NB4 (cell line): ENCODE measurements at regions not wholly inside any gene's neighbourhood (a gene's known extent, or its start where the extent isn't known, plus 50 kb on each side); places are given as distances from the start of the nearest gene placed in this dataset.

Experiments
- DNase-seq: peaks from one replicate; pipeline ENCODE4 v3.0.0; 2010; ENCODE audit warnings: low read depth
- H3K4me3 ChIP-seq: one replicate; pipeline ENCODE4 v1.5.1; 2011; ENCODE audit warnings: mild to moderate bottlenecking, low read depth, low read length, moderate library complexity
- MYC ChIP-seq: IDR thresholded peaks from 2 replicates; pipeline ENCODE4 v1.6.1; 2011; ENCODE audit warnings: low read depth, low read length
- POLR2A ChIP-seq: IDR thresholded peaks from 2 replicates; pipeline ENCODE4 v1.6.1; 2011; ENCODE audit warnings: mild to moderate bottlenecking; ENCODE audit not compliant: insufficient read length; ENCODE audit errors: extremely low read depth
- TF ChIP-seq, protein P1 (sequence below): IDR thresholded peaks from 2 replicates; pipeline ENCODE4 v1.6.1; 2011; ENCODE audit warnings: low read depth, low read length
- TF ChIP-seq, protein P2 (sequence below): IDR thresholded peaks from one replicate; pipeline ENCODE4 v1.5.1; 2012; ENCODE audit warnings: low read depth, low read length

DNA sequence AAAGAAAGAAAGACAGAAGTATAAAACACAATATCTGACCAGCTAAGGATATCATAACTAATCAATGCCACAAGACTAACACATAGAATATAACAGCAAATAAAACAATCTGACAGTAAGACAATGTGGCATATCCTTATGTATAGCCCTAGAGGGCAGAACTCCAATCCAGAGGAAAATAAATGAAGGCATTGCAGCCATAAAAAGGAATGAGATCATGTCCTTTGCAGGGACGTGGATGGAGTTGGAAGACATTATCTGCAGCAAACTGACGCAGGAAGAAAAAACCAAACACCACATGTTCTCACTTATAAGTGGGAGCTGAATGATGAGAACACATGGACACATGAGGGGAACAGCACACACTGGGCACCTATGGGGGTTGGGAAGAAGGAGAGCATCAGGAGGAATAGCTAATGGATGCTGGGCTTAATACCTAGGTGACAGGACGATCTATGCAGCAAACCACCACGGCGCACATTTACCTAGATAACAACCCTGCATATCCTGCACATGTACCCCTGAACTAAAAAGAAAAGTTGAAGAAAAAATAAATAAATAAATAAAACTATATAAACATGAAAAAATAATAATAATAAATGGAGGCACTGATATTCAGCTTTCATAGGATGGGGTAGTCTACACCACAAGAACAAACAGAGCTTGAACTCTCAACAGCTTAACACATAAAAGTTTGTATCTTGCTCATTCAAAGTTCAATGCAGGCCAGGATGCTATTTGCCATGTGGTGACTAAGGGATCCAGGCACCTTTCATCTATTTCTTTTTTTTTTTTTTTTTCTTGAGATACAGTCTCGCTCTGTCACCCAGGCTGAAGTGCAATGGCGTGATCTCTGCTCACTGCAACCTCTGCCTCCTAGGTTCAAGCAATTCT lies 66.1 kb upstream of the KAT6B start:
- TF ChIP-seq, protein P1, sequence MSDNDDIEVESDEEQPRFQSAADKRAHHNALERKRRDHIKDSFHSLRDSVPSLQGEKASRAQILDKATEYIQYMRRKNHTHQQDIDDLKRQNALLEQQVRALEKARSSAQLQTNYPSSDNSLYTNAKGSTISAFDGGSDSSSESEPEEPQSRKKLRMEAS = no peak
- TF ChIP-seq MYC = no peak
- TF ChIP-seq, protein P2, sequence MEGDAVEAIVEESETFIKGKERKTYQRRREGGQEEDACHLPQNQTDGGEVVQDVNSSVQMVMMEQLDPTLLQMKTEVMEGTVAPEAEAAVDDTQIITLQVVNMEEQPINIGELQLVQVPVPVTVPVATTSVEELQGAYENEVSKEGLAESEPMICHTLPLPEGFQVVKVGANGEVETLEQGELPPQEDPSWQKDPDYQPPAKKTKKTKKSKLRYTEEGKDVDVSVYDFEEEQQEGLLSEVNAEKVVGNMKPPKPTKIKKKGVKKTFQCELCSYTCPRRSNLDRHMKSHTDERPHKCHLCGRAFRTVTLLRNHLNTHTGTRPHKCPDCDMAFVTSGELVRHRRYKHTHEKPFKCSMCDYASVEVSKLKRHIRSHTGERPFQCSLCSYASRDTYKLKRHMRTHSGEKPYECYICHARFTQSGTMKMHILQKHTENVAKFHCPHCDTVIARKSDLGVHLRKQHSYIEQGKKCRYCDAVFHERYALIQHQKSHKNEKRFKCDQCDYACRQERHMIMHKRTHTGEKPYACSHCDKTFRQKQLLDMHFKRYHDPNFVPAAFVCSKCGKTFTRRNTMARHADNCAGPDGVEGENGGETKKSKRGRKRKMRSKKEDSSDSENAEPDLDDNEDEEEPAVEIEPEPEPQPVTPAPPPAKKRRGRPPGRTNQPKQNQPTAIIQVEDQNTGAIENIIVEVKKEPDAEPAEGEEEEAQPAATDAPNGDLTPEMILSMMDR = no peak
- no peak for TF ChIP-seq POLR2A
- no peak overlapping the region for H3K4me3 ChIP-seq
- no peak for DNase-seq

DNA sequence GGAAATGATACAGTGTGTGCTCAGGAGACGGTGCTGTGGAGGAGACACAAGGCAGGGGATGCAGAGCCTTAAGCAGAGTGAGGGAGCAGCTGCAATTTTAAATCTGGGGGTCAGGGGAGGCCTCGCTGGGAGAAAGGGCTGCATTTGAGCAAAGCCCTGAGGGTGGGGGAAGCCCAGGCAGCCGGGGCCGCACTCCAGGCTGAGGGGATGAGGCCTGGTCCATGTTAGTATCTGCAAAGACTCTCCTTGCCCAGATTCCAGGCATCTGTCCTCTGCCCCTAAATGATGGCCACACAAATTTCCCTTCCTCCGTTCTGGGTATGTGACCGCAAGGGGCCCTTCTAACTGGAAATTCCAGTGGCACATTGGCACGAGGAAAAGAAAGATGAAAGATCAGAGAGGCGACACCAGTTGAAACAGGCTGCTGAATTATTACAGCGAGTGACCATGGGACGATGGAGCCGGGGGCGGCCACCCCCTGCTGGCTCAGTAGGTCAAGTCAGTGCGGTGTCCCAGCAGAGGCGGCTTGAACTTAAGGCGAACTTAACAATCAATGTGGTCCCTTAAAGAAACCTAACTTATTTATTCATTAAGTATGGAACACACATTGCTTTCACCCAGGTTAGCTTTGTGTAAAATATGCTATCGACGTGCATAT lies 62.3 kb upstream of the KAT6B start:
- TF ChIP-seq, protein P1 = no peak
- TF ChIP-seq, protein P2 = no peak
- TF ChIP-seq MYC (no peak), POLR2A (no peak)
- no peak for DNase-seq
- no peak overlapping the region for H3K4me3 ChIP-seq

DNA sequence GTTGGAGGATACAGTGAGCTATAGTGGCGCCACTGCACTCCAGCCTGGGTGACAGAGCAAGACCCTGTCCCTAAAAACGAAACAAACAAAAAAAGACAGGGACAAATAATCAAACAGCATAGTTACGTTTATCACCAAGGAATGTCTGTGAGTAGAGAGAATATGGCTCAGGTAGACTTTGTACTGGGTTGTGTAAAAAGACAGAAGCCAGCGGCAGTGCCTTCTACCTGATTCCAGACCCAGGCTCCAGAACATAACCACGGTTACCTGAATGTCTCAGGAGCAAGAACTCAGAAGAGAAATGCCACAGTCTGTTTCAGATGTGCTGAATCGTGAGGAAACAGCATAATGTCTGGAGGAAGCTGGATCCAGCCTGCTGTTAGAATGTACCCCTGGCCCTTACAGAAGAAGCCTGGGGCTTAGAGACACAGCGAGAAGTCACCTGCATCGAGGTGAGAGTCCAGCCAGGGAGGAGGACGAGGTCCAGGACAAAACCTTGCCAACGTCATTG lies 60.9 kb upstream of the KAT6B start:
- TF ChIP-seq POLR2A (no peak), MYC (no peak)
- TF ChIP-seq, protein P1 = no peak
- TF ChIP-seq, protein P2 = no peak
- no peak for DNase-seq
- H3K4me3 ChIP-seq = no peak overlapping the region

DNA sequence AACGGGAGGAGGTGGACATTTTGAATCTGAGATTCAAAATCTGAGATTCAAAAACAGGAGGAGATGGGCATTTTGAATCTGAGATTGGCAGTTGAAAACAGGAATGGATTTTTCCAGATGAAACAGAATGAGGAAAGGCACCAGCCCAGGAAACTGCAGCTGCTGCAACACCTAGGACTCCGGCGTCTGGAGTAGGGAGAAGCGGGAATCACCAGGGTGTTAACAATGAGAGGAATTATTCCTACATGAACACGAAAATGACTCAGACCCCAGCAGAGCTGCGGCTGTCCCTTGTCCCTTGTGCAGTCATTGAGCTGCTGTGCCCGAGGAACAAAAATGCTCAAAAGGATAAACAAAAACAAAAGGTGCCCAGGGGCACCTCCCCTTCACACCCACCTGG lies 59.9 kb upstream of the KAT6B start:
- no peak for DNase-seq
- H3K4me3 ChIP-seq = no peak overlapping the region
- TF ChIP-seq POLR2A (no peak), MYC (no peak)
- TF ChIP-seq, protein P1 = no peak
- TF ChIP-seq, protein P2 = no peak

DNA sequence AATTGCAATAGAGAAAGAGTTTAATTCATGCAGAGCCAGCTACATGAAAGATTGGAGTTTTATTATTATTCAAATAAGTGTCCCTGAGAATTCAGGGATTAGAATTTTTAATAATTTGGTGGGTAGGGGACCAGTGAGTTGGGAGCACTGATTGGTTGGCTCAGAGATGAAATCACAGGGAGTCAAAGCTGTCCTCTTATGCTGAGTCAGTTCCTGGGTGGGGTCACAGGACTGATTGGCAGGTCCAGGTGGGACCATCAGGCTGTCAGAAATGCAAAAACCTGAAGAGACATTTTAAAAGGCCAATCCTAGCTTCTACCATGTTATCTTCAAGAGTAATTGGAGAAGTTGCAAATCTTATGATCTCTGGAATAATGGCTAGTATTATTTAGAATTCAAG lies 56.0 kb upstream of the KAT6B start:
- H3K4me3 ChIP-seq = no peak overlapping the region
- TF ChIP-seq, protein P1 = no peak
- TF ChIP-seq POLR2A (no peak), MYC (no peak)
- TF ChIP-seq, protein P2 = no peak
- DNase-seq = no peak
